HEK293 (cell line): ENCODE measurements at regions not wholly inside any gene's neighbourhood (a gene's known extent, or its start where the extent isn't known, plus 50 kb on each side); places are given as distances from the start of the nearest gene placed in this dataset.

Experiments used
- CTCF ChIP-seq: fragments of 450-650 bp; formaldehyde crosslinking; IDR thresholded peaks from 2 replicates; pipeline ENCODE4 v1.5.1; 2016; ENCODE audit warnings: missing biosample characterization, missing genetic modification characterization
- ZBTB11 ChIP-seq: fragments of 450-650 bp; formaldehyde crosslinking; conservative IDR thresholded peaks from 2 replicates; pipeline ENCODE4 v1.5.1; 2016; ENCODE audit warnings: low read depth, missing biosample characterization, missing genetic modification characterization
- ZNF121 ChIP-seq: fragments of 450-650 bp; formaldehyde crosslinking; IDR thresholded peaks from 2 replicates; pipeline ENCODE4 v1.5.1; 2016; ENCODE audit warnings: missing biosample characterization, missing genetic modification characterization
- ZNF530 ChIP-seq: fragments of 450-650 bp; formaldehyde crosslinking; IDR thresholded peaks from 2 replicates; pipeline ENCODE4 v1.5.1; 2016; ENCODE audit warnings: low read depth, missing biosample characterization, missing genetic modification characterization
- ZNF558 ChIP-seq: fragments of 450-650 bp; formaldehyde crosslinking; IDR thresholded peaks from 2 replicates; pipeline ENCODE4 v1.5.1; 2016; ENCODE audit warnings: missing biosample characterization, missing genetic modification characterization

- TF ChIP-seq ZNF121 (tag by site-specific recombination) (no peak), ZNF530 (tag by site-specific recombination) (no peak), CTCF (no peak), ZNF558 (tag by site-specific recombination) (no peak), ZBTB11 (no peak)
These were observed 1216.0 kb upstream of the ALCAM start for GRCh38 chr3:104150724-104151123.
